ENCODE measurements at regions not wholly inside any gene's neighbourhood (a gene's known extent, or its start where the extent isn't known, plus 50 kb on each side); places are given as distances from the start of the nearest gene placed in this dataset.
"Not testable (repeated sequence)": the region's sequence is repeated elsewhere in the genome, so short reads cannot be mapped to it uniquely, and the experiment has no call there.

GRCh38 chr1:224040006-224040405 is 73.9 kb upstream of the FBXO28 start:
- H4K20me1 ChIP-seq (ENCODE audit: insufficient read depth, low read length); H3K27me3 Mint-ChIP-seq (ENCODE audit: low read depth in 3 of 3); DNase-seq; H3K4me1 Mint-ChIP-seq; H3K27ac ChIP-seq (ENCODE audit: low read depth in 1 of 2, low read length in 2 of 2); H3K4me3 ChIP-seq (replicated peaks in 1 of 3; ENCODE audit: low read depth in 2 of 3, low read length in 3 of 3); intact Hi-C loops (cut with micrococcal nuclease); H3K36me3 ChIP-seq (replicated peaks in 1 of 2; ENCODE audit: control insufficient read depth in 1 of 2, insufficient read depth in 2 of 2, low read length in 2 of 2); H3K27me3 ChIP-seq (ENCODE audit: control insufficient read depth in 2 of 2, insufficient read depth in 2 of 2, low read length in 2 of 2); H3K9me3 ChIP-seq (replicated peaks in 1 of 2; ENCODE audit: control insufficient read depth in 1 of 2, insufficient read depth in 1 of 2, low read length in 2 of 2); H3K4me3 Mint-ChIP-seq; H3K4me2 ChIP-seq (replicated peaks; ENCODE audit: extremely low read depth, low read length, poor library complexity, severe bottlenecking); H2AFZ ChIP-seq (ENCODE audit: insufficient read depth, low read depth, low read length, poor library complexity, severe bottlenecking); H3K4me1 ChIP-seq (ENCODE audit: control insufficient read depth in 1 of 2, insufficient read depth in 2 of 2, low read length in 2 of 2); H3K9ac ChIP-seq (ENCODE audit: insufficient read depth, low read length, poor library complexity, severe bottlenecking); H3K79me2 ChIP-seq (ENCODE audit: insufficient read depth, low read length); H3K36me3 Mint-ChIP-seq; H3K9me3 Mint-ChIP-seq; H3K27ac Mint-ChIP-seq: not testable (repeated sequence)
- no CpG with 5 or more reads among the region's 6 CpGs for WGBS (ENCODE audit: insufficient coverage)

DNA sequence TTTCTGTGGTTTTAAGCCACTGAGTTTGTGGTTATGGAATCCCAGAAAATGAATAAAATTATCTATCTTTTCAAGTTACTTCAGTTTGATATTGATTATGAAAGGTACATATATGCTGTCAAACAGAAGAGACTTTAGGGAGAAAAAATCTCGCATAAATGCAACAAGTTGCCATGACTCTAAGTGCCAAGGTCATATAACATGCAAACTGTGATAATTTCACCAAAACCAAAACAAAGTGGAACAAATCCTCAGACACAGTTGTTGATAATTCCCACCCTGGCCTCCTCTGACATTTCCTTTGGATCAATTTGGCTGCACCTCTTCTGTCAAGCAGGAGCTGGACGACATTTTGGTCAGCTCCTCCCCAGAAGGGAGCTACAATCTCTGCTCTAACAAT is 75.1 kb upstream of the FBXO28 start:
- not testable (repeated sequence) for H3K9ac ChIP-seq (ENCODE audit: insufficient read depth, low read length, poor library complexity, severe bottlenecking); H3K79me2 ChIP-seq (ENCODE audit: insufficient read depth, low read length)
- no CpG with 5 or more reads among the region's 2 CpGs for WGBS (ENCODE audit: insufficient coverage)

GRCh38 chr1:224037362-224037761 is 76.5 kb upstream of the FBXO28 start:
- H3K4me1 ChIP-seq (ENCODE audit: control insufficient read depth in 1 of 2, insufficient read depth in 2 of 2, low read length in 2 of 2); DNase-seq; H3K4me3 ChIP-seq (replicated peaks in 1 of 3; ENCODE audit: low read depth in 2 of 3, low read length in 3 of 3); H3K4me1 Mint-ChIP-seq; H3K4me2 ChIP-seq (replicated peaks; ENCODE audit: extremely low read depth, low read length, poor library complexity, severe bottlenecking); H2AFZ ChIP-seq (ENCODE audit: insufficient read depth, low read depth, low read length, poor library complexity, severe bottlenecking); H3K27me3 Mint-ChIP-seq (ENCODE audit: low read depth in 3 of 3); H3K9me3 Mint-ChIP-seq; H3K79me2 ChIP-seq (ENCODE audit: insufficient read depth, low read length); H3K27me3 ChIP-seq (ENCODE audit: control insufficient read depth in 2 of 2, insufficient read depth in 2 of 2, low read length in 2 of 2); H3K4me3 Mint-ChIP-seq; H4K20me1 ChIP-seq (ENCODE audit: insufficient read depth, low read length); H3K9ac ChIP-seq (ENCODE audit: insufficient read depth, low read length, poor library complexity, severe bottlenecking); H3K9me3 ChIP-seq (replicated peaks in 1 of 2; ENCODE audit: control insufficient read depth in 1 of 2, insufficient read depth in 1 of 2, low read length in 2 of 2); intact Hi-C loops (cut with micrococcal nuclease); H3K27ac ChIP-seq (ENCODE audit: low read depth in 1 of 2, low read length in 2 of 2); H3K36me3 Mint-ChIP-seq; H3K36me3 ChIP-seq (replicated peaks in 1 of 2; ENCODE audit: control insufficient read depth in 1 of 2, insufficient read depth in 2 of 2, low read length in 2 of 2): not testable (repeated sequence)
- WGBS (ENCODE audit: insufficient coverage): no CpG with 5 or more reads among the region's 3 CpGs
- H3K27ac Mint-ChIP-seq: peak overlapping the region in 1 of 7 donors; percentile 50

More for the DNA sequence above, 75.1 kb upstream of the FBXO28 start:
- H3K27me3 Mint-ChIP-seq (ENCODE audit: low read depth in 3 of 3); H3K4me2 ChIP-seq (replicated peaks; ENCODE audit: extremely low read depth, low read length, poor library complexity, severe bottlenecking); H4K20me1 ChIP-seq (ENCODE audit: insufficient read depth, low read length); intact Hi-C loops (cut with micrococcal nuclease); H3K27ac Mint-ChIP-seq; H3K36me3 Mint-ChIP-seq; H3K4me3 ChIP-seq (replicated peaks in 1 of 3; ENCODE audit: low read depth in 2 of 3, low read length in 3 of 3); H3K27ac ChIP-seq (ENCODE audit: low read depth in 1 of 2, low read length in 2 of 2); H3K36me3 ChIP-seq (replicated peaks in 1 of 2; ENCODE audit: control insufficient read depth in 1 of 2, insufficient read depth in 2 of 2, low read length in 2 of 2); H3K4me3 Mint-ChIP-seq; DNase-seq; H3K9me3 Mint-ChIP-seq; H3K4me1 Mint-ChIP-seq; H3K9me3 ChIP-seq (replicated peaks in 1 of 2; ENCODE audit: control insufficient read depth in 1 of 2, insufficient read depth in 1 of 2, low read length in 2 of 2); H3K27me3 ChIP-seq (ENCODE audit: control insufficient read depth in 2 of 2, insufficient read depth in 2 of 2, low read length in 2 of 2); H3K4me1 ChIP-seq (ENCODE audit: control insufficient read depth in 1 of 2, insufficient read depth in 2 of 2, low read length in 2 of 2); H2AFZ ChIP-seq (ENCODE audit: insufficient read depth, low read depth, low read length, poor library complexity, severe bottlenecking): not testable (repeated sequence)

- intact Hi-C loops (cut with micrococcal nuclease); H3K4me2 ChIP-seq (replicated peaks; ENCODE audit: extremely low read depth, low read length, poor library complexity, severe bottlenecking); H4K20me1 ChIP-seq (ENCODE audit: insufficient read depth, low read length); DNase-seq; H3K9ac ChIP-seq (ENCODE audit: insufficient read depth, low read length, poor library complexity, severe bottlenecking); H3K4me3 ChIP-seq (replicated peaks in 1 of 3; ENCODE audit: low read depth in 2 of 3, low read length in 3 of 3); H3K27me3 ChIP-seq (ENCODE audit: control insufficient read depth in 2 of 2, insufficient read depth in 2 of 2, low read length in 2 of 2); H3K9me3 ChIP-seq (replicated peaks in 1 of 2; ENCODE audit: control insufficient read depth in 1 of 2, insufficient read depth in 1 of 2, low read length in 2 of 2); H3K27ac Mint-ChIP-seq; H3K27ac ChIP-seq (ENCODE audit: low read depth in 1 of 2, low read length in 2 of 2); H3K4me1 Mint-ChIP-seq; H3K79me2 ChIP-seq (ENCODE audit: insufficient read depth, low read length); H3K27me3 Mint-ChIP-seq (ENCODE audit: low read depth in 3 of 3); H3K36me3 Mint-ChIP-seq; H2AFZ ChIP-seq (ENCODE audit: insufficient read depth, low read depth, low read length, poor library complexity, severe bottlenecking); H3K4me1 ChIP-seq (ENCODE audit: control insufficient read depth in 1 of 2, insufficient read depth in 2 of 2, low read length in 2 of 2); H3K9me3 Mint-ChIP-seq; H3K36me3 ChIP-seq (replicated peaks in 1 of 2; ENCODE audit: control insufficient read depth in 1 of 2, insufficient read depth in 2 of 2, low read length in 2 of 2); H3K4me3 Mint-ChIP-seq: not testable (repeated sequence)
- WGBS (ENCODE audit: insufficient coverage): no CpG with 5 or more reads among the region's 3 CpGs
These were observed 81.2 kb upstream of the FBXO28 start for GRCh38 chr1:224032608-224033276.

Data from CD14-positive monocyte (primary cell).